HG03045 (cell line): ENCODE measurements at regions not wholly inside any gene's neighbourhood (a gene's known extent, or its start where the extent isn't known, plus 50 kb on each side); places are given as distances from the start of the nearest gene placed in this dataset.

Experiments
- ATAC-seq: cut with Tn5 transposase; IDR thresholded peaks from one replicate; pipeline ENCODE4 v1.9.1; 2021; ENCODE audit warnings: mild to moderate bottlenecking, moderate library complexity; ENCODE audit not compliant: unreplicated experiment

DNA sequence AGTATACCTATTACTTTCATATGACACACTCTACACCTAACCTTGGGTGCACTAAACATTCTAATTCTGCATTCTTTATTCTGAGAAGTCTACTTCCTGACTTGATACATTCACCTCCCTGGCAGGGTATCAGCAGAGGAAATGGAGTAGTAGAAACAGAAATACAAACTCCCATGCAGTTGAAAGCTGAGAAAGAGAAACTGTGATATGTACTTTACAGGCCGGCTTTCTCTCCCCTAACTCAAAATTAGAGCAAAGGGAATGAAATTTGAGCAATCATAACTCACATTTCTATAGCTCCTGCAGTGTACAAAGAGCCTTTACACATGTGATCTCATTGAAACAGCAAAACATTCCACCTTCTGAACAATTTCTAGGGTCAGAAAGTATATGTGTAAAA lies 135.5 kb upstream of the COL8A1 start:
- no peak for ATAC-seq

GRCh38 chr3:99500485-99500884 lies 137.9 kb upstream of the COL8A1 start:
- no peak for ATAC-seq

- peak; percentile 54 for ATAC-seq
Observed at GRCh38 chr3:99499235-99500158, 138.9 kb upstream of the COL8A1 start.

DNA sequence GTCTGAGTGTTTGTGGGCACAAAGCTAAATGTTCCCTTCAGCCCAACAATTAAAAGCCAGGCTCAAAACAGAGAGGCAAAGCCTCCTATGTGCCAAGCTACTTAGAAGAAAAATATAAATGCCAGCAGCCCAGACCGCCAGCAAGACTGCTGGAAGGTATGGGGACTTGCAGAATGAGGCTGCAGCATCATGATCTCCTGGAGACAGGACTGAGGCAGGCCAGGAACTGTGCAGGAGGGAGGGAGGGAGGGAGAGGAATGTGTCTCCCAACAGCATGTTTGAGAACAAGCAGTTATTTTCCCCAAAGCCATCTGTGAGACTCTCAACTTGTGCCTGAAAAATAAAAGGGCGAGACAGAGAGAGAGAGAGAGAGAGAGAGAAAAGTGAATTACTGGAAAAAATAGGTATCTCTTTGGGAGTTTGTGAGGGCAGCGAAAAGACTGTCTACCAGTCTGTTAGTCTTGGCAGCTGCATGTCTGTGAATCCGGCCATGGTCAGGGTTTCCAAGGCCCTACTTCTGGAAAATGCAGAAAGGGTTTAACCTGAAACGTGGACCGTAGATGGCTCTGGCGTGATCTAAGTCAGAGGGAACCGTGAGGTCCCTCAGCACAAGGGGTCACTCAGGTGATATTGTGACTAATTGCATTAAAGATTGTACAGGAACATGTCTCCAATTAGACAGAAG lies 139.7 kb upstream of the COL8A1 start:
- ATAC-seq, result no peak

GRCh38 chr3:99487894-99488293 lies 150.5 kb upstream of the COL8A1 start:
- no peak for ATAC-seq

DNA sequence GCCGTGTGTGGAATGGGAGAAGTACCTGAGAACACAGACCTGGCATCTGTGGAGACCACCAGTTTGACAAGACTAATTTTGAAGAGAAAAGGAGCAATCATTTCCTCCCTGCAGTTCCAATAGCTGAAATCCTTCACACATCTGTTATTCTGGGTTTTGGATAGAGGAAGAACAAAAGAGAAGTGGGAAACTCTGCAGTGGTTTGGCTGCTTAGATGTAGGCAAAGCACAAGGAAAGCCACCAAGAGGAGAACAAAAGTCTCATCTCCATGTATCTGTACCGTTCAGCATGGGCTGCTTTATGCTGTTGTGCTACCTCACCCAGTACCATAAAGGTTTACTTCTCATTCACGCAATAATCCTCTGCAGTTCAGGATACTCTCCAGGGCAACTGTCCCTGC lies 153.1 kb upstream of the COL8A1 start:
- ATAC-seq, result no peak

GRCh38 chr3:99484871-99485270 lies 153.5 kb upstream of the COL8A1 start:
- ATAC-seq, result no peak

GRCh38 chr3:99483841-99484240 lies 154.6 kb upstream of the COL8A1 start:
- no peak for ATAC-seq

DNA sequence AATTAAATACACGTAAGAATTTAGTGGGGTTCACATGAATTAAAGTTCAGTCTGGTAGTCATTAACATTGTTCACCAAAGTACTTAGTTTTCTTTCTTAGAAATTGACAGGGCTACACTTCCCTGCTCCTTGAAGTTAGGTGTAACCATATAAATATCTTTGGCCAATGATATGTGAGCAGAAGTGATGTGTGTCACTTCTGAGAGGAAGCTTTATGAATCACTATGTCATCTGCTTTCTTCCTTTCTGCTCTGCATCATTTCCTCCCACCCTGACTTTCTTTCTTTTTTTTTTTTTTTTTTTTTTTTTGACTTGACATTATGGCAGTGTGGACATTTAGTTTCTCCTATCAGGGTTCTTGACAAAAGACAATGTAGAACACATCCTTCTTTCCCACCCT lies 156.2 kb upstream of the COL8A1 start:
- no peak for ATAC-seq

- no peak for ATAC-seq
Observed at GRCh38 chr3:99481561-99481960, 156.8 kb upstream of the COL8A1 start.

DNA sequence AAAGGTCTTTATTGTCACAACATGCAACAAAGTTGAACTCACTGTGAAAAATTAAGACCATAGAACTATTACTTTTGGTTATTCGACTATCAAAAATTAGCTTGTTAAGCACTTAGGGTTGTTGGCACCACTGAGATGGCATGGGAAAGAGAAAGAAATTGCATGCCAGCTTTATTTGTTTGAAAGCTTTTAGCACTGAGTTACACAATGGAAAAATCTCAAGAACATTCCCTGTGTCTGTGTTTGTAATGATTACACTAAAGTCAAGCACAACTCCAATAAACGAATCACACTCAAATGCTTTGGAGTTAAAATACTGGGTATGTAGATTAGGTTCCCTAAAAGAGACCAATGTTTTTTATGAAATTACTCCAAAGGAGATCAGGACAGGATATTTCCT lies 158.6 kb upstream of the COL8A1 start:
- ATAC-seq, result no peak

DNA sequence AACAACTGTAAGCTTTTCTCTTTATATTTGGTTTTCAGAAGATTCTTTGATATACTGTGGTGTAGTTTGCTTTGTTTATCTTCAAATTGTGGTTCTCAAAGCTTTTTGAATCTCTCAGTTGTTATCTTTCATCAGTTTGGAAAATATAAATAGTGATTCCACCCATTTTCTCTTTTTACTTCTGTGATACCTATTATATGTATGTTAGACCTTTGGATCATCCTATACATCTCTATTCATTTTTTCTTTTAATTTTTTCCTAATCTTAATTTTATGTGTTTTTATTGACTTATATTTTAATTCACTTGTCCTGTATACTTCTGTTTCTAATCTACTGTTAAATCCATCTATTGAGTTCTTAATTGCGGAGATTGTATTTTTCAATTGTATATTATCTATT lies 160.7 kb upstream of the COL8A1 start:
- ATAC-seq, result no peak

DNA sequence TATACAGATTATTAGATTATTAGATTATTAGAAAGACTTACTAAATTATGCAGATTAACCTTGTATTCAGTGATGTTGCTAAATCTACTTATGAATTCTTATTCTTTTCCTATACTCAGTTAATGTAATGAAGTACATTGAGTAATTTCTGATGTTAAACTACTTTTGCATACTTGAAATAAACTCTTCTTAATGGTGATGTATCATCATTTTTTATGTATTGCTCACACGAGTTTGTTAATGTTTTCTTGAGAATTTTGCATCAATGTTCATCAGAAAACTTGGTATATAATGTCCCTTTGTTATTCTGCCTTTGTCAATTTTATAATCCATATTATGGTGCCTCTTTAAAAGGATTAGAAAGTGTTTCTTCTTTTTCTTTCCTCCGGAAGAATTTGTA lies 163.2 kb upstream of the COL8A1 start:
- no peak for ATAC-seq

DNA sequence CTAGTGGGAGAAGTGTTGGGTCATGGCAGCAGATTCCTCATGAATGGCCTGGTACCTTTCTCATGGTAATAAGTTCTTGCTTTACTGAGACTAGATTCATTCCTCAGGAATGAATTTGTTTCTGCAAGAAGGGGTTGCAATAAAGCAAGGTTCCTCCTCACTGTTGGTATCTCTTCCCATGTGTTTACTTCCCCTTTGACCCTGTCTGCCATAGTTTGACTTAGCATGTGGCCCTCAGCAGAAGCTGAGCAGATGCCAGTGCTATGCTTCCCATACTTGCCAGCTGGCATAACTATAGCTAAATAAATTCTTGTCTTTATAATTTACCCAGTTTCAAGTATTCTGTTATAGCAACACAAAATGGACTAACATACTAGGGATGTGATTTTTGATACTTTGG lies 163.6 kb upstream of the COL8A1 start:
- no peak for ATAC-seq

DNA sequence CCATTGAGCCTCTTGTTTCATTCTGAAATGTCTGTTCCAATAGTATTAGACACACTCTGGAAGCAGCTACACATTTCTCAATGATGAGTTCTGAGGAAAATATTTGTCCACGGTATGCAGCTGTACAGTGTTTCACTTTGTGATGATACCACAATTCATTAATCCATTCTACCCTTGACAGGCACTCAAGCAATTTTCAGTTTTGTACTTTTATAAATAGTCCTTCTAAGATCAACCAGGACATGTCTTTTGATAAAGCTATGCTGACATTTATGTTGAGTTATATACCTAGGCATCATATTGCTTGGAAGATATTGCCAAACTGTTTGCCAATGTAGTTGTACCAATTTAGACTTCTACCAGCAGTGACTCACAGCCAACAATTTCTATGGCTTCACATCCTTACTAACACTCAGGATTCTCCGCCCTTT lies 165.1 kb upstream of the COL8A1 start:
- ATAC-seq, result no peak

- no peak for ATAC-seq
Observed at GRCh38 chr3:99472385-99472784, 166.0 kb upstream of the COL8A1 start.

DNA sequence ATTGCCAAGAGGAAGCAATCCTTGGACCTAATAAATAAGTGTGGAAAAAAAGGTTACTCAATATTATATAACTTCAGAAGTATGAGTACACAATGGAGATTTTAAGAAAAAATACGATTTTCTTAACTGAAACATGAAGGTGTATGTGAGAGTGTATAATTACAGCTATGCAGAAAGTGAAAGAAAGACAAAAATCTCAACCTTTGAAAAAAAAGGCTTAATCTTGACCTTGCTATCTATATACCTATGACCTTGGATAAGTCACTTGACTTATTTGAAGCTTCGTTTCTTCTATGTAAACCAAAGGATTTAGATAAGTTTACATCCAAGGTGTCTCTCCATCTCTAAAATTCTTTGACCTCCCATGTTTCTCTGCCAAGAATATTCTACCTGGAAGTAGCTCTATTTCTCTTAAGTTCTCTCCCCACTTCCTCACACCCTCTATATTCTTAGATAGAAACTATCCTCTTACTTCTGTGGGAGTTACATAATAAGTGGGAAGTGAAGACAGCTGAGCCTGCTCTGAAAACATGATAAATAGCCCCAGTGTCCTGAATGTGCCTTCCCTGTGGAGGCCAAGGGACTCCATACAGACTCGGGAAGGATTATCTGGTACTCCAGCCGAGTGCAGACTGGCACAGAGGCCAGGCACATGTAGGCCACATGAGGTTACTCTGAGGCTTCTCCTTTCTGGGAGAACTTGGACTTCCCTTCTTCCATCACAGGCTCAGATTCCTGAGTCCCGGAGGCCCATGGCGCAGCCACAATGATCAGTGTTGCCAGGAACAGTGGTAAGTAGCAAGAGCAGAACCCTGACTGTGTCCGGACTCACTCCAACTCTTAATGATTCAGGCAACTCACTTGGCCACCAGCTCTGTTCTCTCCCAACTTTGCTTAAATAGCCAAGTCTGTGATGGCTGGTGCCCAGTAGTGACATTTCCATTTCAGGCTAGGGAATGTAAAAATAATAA lies 166.8 kb upstream of the COL8A1 start:
- no peak for ATAC-seq

DNA sequence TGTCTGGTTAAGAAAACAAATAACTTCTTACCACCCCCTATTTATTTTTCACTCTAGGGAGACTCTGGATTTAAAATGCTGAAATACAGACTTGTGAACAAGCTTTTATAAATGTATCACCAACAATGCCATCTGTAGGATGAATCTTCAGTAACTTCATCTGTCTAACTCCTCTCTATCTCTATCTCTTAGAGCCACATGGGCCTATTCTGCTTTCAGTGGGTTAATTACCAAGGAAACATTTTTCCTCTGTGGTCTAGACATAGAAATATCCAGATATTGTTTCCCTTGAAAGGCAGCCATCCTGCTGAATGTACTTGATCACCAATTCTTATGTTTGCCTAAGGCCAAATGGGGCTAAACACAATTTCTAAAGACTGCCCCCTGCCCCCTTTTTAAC lies 167.6 kb upstream of the COL8A1 start:
- no peak for ATAC-seq

DNA sequence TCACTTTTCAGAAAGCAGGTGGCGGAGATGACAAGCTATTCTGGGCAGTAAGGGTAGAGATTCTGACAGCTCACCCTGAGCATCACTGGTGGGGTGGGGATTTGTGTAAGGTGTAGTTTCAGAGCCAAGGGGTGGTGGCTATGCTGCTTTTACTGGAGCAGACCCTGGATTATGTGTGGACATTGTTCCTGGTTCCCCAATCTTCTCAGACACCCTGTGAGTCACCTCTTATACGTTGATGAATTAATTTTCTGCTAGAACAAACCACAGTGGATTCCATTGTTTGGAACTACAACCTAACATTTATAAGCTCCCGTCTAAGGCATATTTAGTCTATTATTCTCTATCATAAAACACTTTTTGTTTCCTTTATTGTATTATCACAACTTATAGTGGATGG lies 169.5 kb upstream of the COL8A1 start:
- ATAC-seq, result no peak

GRCh38 chr3:99467420-99467819 lies 171.0 kb upstream of the COL8A1 start:
- no peak for ATAC-seq

DNA sequence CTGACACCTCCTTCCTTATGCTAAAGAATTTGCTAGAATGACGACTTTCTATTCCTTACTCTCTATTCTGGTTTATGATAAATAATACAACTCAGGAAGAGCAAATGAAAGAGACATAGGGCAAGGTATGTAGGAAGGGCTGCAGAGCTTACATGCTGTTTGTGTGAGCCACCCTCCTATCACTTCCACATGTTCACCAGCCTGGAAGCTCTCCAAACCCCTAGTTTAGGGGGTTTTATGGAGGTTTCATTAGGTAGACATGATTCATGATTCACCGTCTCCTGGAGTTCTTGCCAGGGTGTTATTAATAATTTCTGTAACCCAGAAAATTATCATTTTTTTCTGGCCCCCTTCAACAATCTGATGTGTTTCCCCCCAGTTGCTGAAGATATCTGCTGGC lies 172.1 kb upstream of the COL8A1 start:
- no peak for ATAC-seq
